Stimulated activated CD8-positive, alpha-beta memory T cell treated with anti-CD3 and anti-CD28 coated beads, Interleukin-12 subunit alpha, Interleukin-12 subunit beta, amount 100 ng/mL, for 1 hour (primary cell): ENCODE measurements at regions not wholly inside any gene's neighbourhood (a gene's known extent, or its start where the extent isn't known, plus 50 kb on each side); places are given as distances from the start of the nearest gene placed in this dataset.

ENCODE experiments used
- DNase-seq: peaks from one replicate; pipeline ENCODE4 v3.0.0-alpha.2; 2020; ENCODE audit warnings: low read depth

- no peak for DNase-seq
Observed at GRCh38 chr5:124310453-124310852, 436.0 kb downstream of the ZNF608 start.

GRCh38 chr5:124309241-124309980, 437.0 kb downstream of the ZNF608 start:
- no peak for DNase-seq

DNA sequence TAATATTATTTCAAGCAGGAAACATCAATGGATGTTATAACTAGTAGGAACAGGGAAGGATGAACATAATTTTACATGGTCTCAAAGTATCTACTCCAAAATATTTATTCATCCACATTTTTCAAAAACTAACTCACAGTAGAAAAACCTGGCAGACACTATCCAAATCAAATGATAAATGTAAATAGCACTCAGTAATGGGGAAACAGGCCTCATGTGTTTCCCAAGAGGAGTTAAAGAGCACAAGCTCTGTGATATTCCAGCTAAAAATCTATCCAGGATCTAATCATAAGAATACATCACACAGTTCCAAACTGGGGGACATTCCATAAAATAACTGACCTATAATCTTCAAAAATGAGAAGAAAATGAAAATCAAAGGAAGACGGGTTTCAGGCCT, 443.1 kb downstream of the ZNF608 start:
- no peak for DNase-seq

DNA sequence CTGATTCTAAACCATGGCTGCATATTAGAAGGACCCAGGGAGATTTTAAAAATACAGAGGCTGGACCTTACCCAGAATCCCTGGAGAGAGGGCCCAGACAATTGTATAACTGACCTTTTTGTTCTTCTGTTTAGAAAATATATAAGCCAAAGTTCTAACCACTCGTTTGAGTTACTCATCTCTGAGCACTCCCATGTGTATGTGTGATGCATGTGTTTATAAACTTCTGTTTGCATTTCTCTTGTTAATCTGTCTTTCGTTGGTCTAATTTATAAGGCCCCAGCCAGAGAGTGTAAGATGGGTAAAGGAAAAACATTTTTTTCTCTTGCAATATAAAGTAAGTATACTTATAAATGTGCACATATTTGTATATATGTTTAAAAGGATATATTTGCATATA, 443.9 kb downstream of the ZNF608 start:
- no peak for DNase-seq

- no peak for DNase-seq
Observed at GRCh38 chr5:124301850-124302249, 444.6 kb downstream of the ZNF608 start.

- no peak for DNase-seq
Observed at GRCh38 chr5:124300815-124301621, 445.4 kb downstream of the ZNF608 start.

DNA sequence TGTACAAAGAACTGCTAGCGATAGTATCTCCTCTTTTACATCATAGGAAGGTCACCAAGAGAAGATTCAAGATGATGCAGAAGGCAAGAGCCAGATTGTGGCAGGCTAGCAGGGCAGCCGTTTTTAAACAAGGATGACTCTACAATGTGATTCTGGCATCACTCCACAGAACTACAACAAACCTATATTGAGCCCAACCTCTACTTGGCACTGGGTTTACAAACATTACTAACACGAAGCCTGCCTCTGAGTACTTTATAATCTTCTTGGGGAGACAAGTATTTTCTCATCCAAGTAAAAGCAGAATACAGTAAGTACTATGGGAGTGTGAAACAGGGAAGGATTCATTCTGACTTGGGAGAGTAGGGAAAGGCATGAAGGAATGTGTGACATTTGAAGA, 448.6 kb downstream of the ZNF608 start:
- DNase-seq: no peak

DNA sequence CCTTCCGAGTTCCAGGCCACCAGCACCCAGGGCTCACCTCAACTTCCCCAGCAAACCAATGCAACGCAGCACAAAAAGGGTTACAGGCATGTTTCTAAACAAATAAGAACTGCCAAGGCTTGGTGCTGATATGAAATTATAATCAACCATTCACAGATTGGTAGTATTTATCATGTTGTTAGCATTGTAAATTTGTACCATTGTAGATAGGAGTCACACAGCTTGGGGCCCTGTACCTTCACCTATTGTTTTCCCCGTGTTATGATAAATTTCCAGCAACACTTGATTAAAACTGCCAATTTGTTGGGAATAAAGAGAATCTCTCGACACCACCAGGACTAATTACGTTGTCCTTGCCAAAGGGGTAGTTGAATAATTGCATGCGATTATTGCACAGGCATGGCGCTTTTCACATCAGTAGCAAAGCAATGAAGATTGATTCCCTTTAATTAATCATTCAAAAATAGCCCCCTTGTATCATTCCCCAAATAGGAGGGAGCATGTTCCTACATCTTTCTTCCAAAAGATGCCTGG, 454.1 kb downstream of the ZNF608 start:
- no peak for DNase-seq

DNA sequence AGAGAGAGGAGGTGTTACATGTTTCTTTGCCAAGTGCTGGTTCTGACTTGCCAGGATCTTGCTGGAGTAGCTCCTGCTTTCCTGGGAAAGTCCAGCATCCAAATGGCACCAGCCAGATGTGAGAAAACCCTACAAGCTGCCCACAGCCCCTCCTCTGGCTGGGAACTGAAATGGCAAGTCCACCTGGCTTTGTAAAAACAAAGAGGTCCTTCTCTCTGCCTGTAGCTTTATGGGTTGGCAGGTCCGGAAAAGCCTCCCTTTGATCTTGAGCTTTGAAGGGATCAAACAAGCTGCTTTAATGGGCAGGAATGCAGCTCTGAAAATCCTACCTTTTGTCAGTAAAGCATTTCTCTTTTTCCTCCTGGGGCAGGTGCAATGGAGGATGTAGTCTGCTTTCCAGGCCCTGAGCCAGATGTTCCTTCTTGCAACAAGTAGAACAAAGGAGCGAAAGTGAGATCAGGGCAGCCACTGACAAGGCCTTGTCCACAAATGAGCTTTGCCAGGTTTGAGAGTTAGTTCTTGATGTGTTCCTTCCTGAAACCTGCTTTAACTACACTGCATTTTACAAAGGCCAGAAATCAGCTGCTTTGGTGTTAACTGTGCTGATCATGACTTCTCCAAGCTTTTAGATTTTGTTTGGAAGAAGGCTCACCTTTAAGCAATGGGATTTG, 456.7 kb downstream of the ZNF608 start:
- DNase-seq: no peak

DNA sequence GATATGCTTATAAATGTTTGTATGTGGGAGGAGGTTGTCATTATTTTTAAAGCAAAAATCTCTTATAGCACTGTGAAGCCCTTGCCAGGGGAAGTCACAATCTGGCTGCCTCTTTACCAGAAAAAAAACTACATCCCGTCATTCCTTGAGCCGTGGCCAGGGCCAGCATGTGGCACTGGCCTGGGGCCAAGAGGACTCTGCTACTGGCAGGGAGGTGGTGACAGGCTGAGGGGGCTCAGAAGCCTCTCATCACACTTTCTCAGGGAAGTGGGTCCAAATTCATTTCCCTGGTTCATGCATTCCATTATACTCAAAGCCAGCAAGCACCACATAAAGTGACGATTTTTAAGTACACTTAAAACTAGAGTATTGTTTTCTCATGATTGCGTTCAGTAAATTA, 457.3 kb downstream of the ZNF608 start:
- DNase-seq: no peak

- DNase-seq: no peak
Observed at GRCh38 chr5:124287813-124288212, 458.6 kb downstream of the ZNF608 start.

- DNase-seq: no peak
Observed at GRCh38 chr5:124285733-124286132, 460.7 kb downstream of the ZNF608 start.

- DNase-seq: no peak
Observed at GRCh38 chr5:124285071-124285470, 461.4 kb downstream of the ZNF608 start.

GRCh38 chr5:124283031-124283430, 463.4 kb downstream of the ZNF608 start:
- no peak for DNase-seq

GRCh38 chr5:124280079-124280478, 466.4 kb downstream of the ZNF608 start:
- no peak for DNase-seq

GRCh38 chr5:124279146-124279876, 467.1 kb downstream of the ZNF608 start:
- no peak for DNase-seq

- no peak for DNase-seq
Observed at GRCh38 chr5:124278636-124279035, 467.8 kb downstream of the ZNF608 start.

DNA sequence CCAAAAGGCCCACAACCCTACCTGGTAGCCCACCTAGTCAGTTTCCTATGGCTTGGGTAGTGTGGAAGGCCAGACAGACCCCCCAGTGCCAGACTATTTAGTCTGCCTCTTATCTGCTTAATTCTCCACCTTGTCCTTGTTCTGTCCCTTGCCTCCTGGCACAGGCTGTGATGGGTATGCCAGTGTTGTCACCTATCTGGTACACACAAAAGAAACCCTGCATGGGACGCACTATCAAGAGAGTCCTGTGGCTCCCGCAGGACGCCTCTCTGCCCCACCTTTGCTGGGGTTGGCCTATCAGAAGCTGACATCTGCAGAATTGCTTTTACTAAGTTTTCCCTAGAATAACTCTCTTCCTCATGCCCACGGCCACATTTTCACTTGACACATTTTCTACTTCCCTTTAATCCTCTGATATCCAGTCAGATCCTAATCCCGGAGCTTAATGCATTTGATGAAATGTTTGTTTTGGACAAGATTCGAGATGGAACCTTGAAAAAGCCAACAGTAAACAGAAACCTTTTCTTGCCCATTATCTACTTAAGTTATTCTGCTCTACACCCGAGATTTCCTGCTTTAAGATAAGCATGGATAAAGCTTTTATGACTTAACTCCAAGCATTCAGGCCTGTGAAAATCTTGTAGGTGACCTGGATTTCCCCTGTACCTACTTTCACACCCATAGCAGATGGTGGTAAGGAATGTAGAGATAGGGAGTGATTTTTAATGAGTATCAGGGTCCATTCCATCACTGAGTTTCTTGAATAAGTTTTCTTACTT, 468.5 kb downstream of the ZNF608 start:
- no peak for DNase-seq

- no peak for DNase-seq
Observed at GRCh38 chr5:124276166-124276565, 470.3 kb downstream of the ZNF608 start.

- no peak for DNase-seq
Observed at GRCh38 chr5:124274949-124275348, 471.5 kb downstream of the ZNF608 start.

GRCh38 chr5:124264499-124264898, 481.9 kb downstream of the ZNF608 start:
- DNase-seq: no peak
